H1 (cell line): ENCODE measurements at regions not wholly inside any gene's neighbourhood (a gene's known extent, or its start where the extent isn't known, plus 50 kb on each side); places are given as distances from the start of the nearest gene placed in this dataset.

Experiments used
- ATF2 ChIP-seq: IDR thresholded peaks from 2 replicates; pipeline ENCODE4 v1.6.1; 2012; ENCODE audit warnings: low read length, inconsistent platforms
- CEBPB ChIP-seq: IDR thresholded peaks from 2 replicates; pipeline ENCODE4 v1.6.1; 2012; ENCODE audit warnings: low read depth, low read length
- CTCF ChIP-seq, 3 experiments: IDR thresholded peaks; 1 replicate in 2 of 3; 2 replicates in 1 of 3; pipeline versions ENCODE4 v1.5.1 to v1.6.1; 2011; ENCODE audit warnings: low read length in 3 of 3, mild to moderate bottlenecking in 3 of 3, inconsistent platforms in 2 of 3, low read depth in 1 of 3, moderate library complexity in 1 of 3; ENCODE audit not compliant: insufficient read depth in 1 of 3; ENCODE audit errors: control extremely low read depth in 1 of 3
- EP300 ChIP-seq, 2 experiments: IDR thresholded peaks; 1 replicate in 1 of 2; 2 replicates in 1 of 2; pipeline ENCODE4 v1.6.1; 2011 to 2012; ENCODE audit warnings: low read depth in 2 of 2, low read length in 2 of 2, mild to moderate bottlenecking in 2 of 2, borderline replicate concordance in 1 of 2, inconsistent platforms in 1 of 2, moderate library complexity in 1 of 2
- GTF2F1 ChIP-seq: IDR thresholded peaks from 2 replicates; pipeline ENCODE4 v1.6.1; 2012; ENCODE audit warnings: low read depth, low read length, improper control_type of control experiment, borderline replicate concordance
- JUN ChIP-seq: IDR thresholded peaks from 2 replicates; pipeline ENCODE4 v1.6.1; 2011; ENCODE audit warnings: low read depth, mild to moderate bottlenecking, improper control_type of control experiment, low read length
- KDM1A ChIP-seq: fragments of 200-600, 300-600 bp; sonication (generic); IDR thresholded peaks from 2 replicates; pipeline ENCODE4 v1.7.1; 2016; ENCODE audit warnings: mild to moderate bottlenecking, low read length, borderline replicate concordance
- POLR2A ChIP-seq, 2 experiments: IDR thresholded peaks; 1 replicate in 1 of 2; 2 replicates in 1 of 2; pipeline ENCODE4 v1.6.1; 2011; ENCODE audit warnings: low read depth in 2 of 2, low read length in 2 of 2, mild to moderate bottlenecking in 2 of 2; ENCODE audit errors: control extremely low read depth in 1 of 2
- RBBP5 ChIP-seq: IDR thresholded peaks from 2 replicates; pipeline ENCODE4 v1.7.1; 2012; ENCODE audit warnings: low read depth, mild to moderate bottlenecking, inconsistent platforms, low read length, moderate library complexity, borderline replicate concordance
- RFX5 ChIP-seq: IDR thresholded peaks from 2 replicates; pipeline ENCODE4 v1.6.1; 2011; ENCODE audit warnings: low read depth, low read length, improper control_type of control experiment, borderline replicate concordance
- TAF1 ChIP-seq: IDR thresholded peaks from 2 replicates; pipeline ENCODE4 v1.6.1; 2011; ENCODE audit warnings: mild to moderate bottlenecking, low read depth, low read length
- ZNF274 ChIP-seq: IDR thresholded peaks from 2 replicates; pipeline ENCODE4 v1.7.0; 2012; ENCODE audit warnings: low read length, borderline replicate concordance; ENCODE audit errors: extremely low read depth
- TF ChIP-seq, protein P1 (sequence below): IDR thresholded peaks from 2 replicates; pipeline ENCODE4 v1.6.1; 2011; ENCODE audit warnings: low read length, improper control_type of control experiment

- TF ChIP-seq CTCF (IDR thresholded peaks at IDR 0.05; ENCODE audit: control extremely low read depth in 1 of 3, insufficient read depth in 1 of 3, low read depth in 1 of 3, low read length in 3 of 3) (no peak), EP300 (IDR thresholded peaks at IDR 0.05; ENCODE audit: borderline replicate concordance in 1 of 2, low read depth in 2 of 2, low read length in 2 of 2) (no peak), CEBPB (no peak), POLR2A (IDR thresholded peaks at IDR 0.05; ENCODE audit: control extremely low read depth in 1 of 2, low read depth in 2 of 2, low read length in 2 of 2) (no peak), RFX5 (no peak), KDM1A (no peak), RBBP5 (no peak), ZNF274 (no peak), GTF2F1 (no peak), JUN (no peak), ATF2 (no peak), TAF1 (no peak)
- TF ChIP-seq, protein P1, sequence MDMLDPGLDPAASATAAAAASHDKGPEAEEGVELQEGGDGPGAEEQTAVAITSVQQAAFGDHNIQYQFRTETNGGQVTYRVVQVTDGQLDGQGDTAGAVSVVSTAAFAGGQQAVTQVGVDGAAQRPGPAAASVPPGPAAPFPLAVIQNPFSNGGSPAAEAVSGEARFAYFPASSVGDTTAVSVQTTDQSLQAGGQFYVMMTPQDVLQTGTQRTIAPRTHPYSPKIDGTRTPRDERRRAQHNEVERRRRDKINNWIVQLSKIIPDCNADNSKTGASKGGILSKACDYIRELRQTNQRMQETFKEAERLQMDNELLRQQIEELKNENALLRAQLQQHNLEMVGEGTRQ, result no peak
Observed at GRCh38 chrX:13094828-13095341, 50.5 kb upstream of the FAM9C start.
